BJ (cell line): ENCODE measurements at regions not wholly inside any gene's neighbourhood (a gene's known extent, or its start where the extent isn't known, plus 50 kb on each side); places are given as distances from the start of the nearest gene placed in this dataset.

Experiments
- CTCF ChIA-PET: fragments of 350-600 bp; formaldehyde crosslinking; extraction: SDS; loops from one replicate; lab custom pipeline; 2021; ENCODE audit warnings: antibody characterized with exemption, inconsistent platforms; lab: Yijun Ruan, JAX
- POLR2A ChIA-PET: fragments of 300-600 bp; sonication (Branson Sonifier 250); formaldehyde crosslinking; extraction: SDS; loops from one replicate; lab custom pipeline; 2021; ENCODE audit warnings: antibody characterized with exemption; lab: Charles Lee
- DNase-seq: peaks from one replicate; pipeline ENCODE4 v3.0.0-alpha.2; 2011; ENCODE audit warnings: low read depth
- H3K27me3 ChIP-seq: 2 replicates; pipeline ENCODE4 v1.6.0; 2011; ENCODE audit warnings: low read length; ENCODE audit not compliant: control insufficient read depth, insufficient read depth
- H3K36me3 ChIP-seq: 2 replicates; pipeline ENCODE4 v1.5.1; 2011; ENCODE audit warnings: low read length; ENCODE audit not compliant: control insufficient read depth, insufficient read depth
- H3K4me3 ChIP-seq: 2 replicates; pipeline ENCODE4 v1.5.1; 2011; ENCODE audit warnings: low read depth, mild to moderate bottlenecking, control low read depth, low read length
- TF ChIP-seq, protein P1 (sequence below): IDR thresholded peaks from 2 replicates; pipeline ENCODE4 v1.5.1; 2011; ENCODE audit warnings: low read depth, mild to moderate bottlenecking, control low read depth, inconsistent platforms, low read length, moderate library complexity; ENCODE audit not compliant: insufficient read depth

DNA sequence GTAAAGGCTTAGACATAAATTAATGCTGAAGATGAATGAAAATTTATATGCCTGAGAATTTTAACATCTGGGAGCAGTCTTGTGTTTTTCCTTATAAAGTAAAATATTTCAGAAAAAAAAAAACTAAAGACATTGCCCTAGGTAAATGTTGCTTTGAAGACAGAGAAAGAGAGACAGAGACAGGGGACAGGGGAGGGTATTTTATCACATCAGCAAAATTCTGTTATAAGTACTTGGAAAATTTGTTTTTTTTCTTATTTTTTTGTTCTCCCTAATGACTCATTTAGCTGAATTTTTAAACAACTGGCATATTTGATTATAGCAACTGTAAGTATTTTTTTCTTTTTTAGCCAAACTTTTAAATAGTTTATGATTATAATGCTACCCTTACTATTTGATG is 1540.6 kb upstream of the GBE1 start:
- Histone ChIP-seq H3K27me3 (no peaks in the 10 kb centered on the region), H3K4me3 (no peak overlapping the region), H3K36me3 (no peaks in the 10 kb centered on the region)
- TF ChIP-seq, protein P1, sequence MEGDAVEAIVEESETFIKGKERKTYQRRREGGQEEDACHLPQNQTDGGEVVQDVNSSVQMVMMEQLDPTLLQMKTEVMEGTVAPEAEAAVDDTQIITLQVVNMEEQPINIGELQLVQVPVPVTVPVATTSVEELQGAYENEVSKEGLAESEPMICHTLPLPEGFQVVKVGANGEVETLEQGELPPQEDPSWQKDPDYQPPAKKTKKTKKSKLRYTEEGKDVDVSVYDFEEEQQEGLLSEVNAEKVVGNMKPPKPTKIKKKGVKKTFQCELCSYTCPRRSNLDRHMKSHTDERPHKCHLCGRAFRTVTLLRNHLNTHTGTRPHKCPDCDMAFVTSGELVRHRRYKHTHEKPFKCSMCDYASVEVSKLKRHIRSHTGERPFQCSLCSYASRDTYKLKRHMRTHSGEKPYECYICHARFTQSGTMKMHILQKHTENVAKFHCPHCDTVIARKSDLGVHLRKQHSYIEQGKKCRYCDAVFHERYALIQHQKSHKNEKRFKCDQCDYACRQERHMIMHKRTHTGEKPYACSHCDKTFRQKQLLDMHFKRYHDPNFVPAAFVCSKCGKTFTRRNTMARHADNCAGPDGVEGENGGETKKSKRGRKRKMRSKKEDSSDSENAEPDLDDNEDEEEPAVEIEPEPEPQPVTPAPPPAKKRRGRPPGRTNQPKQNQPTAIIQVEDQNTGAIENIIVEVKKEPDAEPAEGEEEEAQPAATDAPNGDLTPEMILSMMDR = no peak
- ChIA-PET POLR2A (no interaction called here), CTCF (no interaction called here)
- no peak for DNase-seq

- no peak for DNase-seq
- H3K4me3 ChIP-seq = no peak overlapping the region
- ChIA-PET CTCF (no interaction called here), POLR2A (no interaction called here)
- TF ChIP-seq, protein P1 = no peak
- H3K36me3 ChIP-seq = no peaks in the 10 kb centered on the region
- no peaks in the 10 kb centered on the region for H3K27me3 ChIP-seq
Observed at GRCh38 chr3:83317605-83318004, 1556.2 kb upstream of the GBE1 start.

DNA sequence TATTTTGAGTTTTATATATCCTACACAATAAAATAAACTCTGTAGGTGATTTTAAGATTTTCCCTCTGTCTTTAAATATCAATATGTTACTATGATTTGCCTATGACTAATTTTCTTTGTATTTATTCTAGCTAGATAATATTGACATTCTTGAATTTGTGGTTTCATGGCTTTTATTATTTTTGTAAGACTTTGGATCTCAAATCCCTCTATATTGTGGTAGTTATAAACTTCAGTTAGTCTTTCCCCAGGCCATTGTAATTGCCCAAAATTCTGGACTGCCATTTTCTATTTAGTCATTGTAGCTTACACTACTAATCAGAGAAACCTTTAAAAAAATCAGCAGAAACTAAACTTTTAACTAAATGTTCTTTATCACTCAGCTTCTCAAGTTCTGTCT is 1559.3 kb upstream of the GBE1 start:
- TF ChIP-seq, protein P1 = no peak
- ChIA-PET POLR2A (no interaction called here), CTCF (no interaction called here)
- Histone ChIP-seq H3K36me3 (no peaks in the 10 kb centered on the region), H3K4me3 (no peak overlapping the region), H3K27me3 (no peaks in the 10 kb centered on the region)
- DNase-seq = no peak

DNA sequence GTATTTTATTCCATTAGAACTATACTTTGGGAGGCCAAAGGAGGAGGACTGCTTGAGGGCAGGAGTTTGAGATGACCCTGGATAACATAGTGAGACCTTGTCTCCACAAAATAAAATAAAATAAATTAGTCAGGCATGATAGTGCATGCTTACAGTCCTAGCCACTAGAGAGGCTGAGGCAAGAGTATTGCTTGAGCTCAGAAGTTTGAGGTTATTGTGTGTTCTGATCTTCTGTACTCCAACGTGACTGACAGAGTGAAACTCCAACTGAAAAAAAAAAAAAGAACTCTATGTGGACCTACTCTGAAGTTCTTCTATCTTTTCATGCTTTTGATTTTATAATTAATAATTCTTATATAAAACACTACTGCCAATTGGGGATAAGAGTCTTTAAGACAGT is 1560.0 kb upstream of the GBE1 start:
- CTCF ChIA-PET = no interaction called here
- TF ChIP-seq, protein P1 = no peak
- H3K4me3 ChIP-seq = no peak overlapping the region
- no peaks in the 10 kb centered on the region for H3K36me3 ChIP-seq
- no peaks in the 10 kb centered on the region for H3K27me3 ChIP-seq
- POLR2A ChIA-PET = no interaction called here
- DNase-seq = no peak

GRCh38 chr3:83321891-83322290 is 1560.4 kb upstream of the GBE1 start:
- TF ChIP-seq, protein P1 = no peak
- CTCF ChIA-PET = no interaction called here
- no peaks in the 10 kb centered on the region for H3K36me3 ChIP-seq
- no peak for DNase-seq
- H3K27me3 ChIP-seq = no peaks in the 10 kb centered on the region
- no peak overlapping the region for H3K4me3 ChIP-seq
- POLR2A ChIA-PET = no interaction called here
